ENCODE measurements at regions not wholly inside any gene's neighbourhood (a gene's known extent, or its start where the extent isn't known, plus 50 kb on each side); places are given as distances from the start of the nearest gene placed in this dataset.
"Not testable (repeated sequence)": the region's sequence is repeated elsewhere in the genome, so short reads cannot be mapped to it uniquely, and the experiment has no call there.

- Histone ChIP-seq H3K27ac (no peak overlapping the region), H3K27me3 (no peaks in the 10 kb centered on the region), H3K9me3 (peaks cover 0 to under 1% (median 0%) of the 10 kb centered on the region in 4 donors), H3K36me3 (no peaks in the 10 kb centered on the region), H3K4me3 (no peak overlapping the region), H3K4me1 (no peaks in the 10 kb centered on the region)
- WGBS (ENCODE audit: insufficient coverage, low coverage, low lambda C conversion rate, missing lambda C conversion rate): 77% methylated on average over 2 of the region's 3 CpGs
- DNase-seq: no peak
- TF ChIP-seq POLR2A (IDR thresholded peaks at IDR 0.05): no peak
- no peak for TF ChIP-seq CTCF (IDR thresholded peaks at IDR 0.05)
- intact Hi-C loops (cut with DNase I): no loop called here
- ATAC-seq: no peak
These were observed 462.9 kb upstream of the NRSN1 start for GRCh38 chr6:23663096-23663495.

GRCh38 chr6:23663652-23664051 lies 462.4 kb upstream of the NRSN1 start:
- no peak for DNase-seq

GRCh38 chr6:23665911-23666310 lies 460.1 kb upstream of the NRSN1 start:
- DNase-seq; H3K27ac ChIP-seq; H3K9me3 ChIP-seq; H3K27me3 ChIP-seq; H3K4me3 ChIP-seq; H3K4me1 ChIP-seq; intact Hi-C loops (cut with DNase I); ATAC-seq; H3K36me3 ChIP-seq: not testable (repeated sequence)
- WGBS (ENCODE audit: insufficient coverage, low coverage, low lambda C conversion rate, missing lambda C conversion rate): 75% methylated on average over 6 of the region's 6 CpGs

More at GRCh38 chr6:23663652-23664051, 462.4 kb upstream of the NRSN1 start:
- no peak overlapping the region for H3K27ac ChIP-seq
- peaks cover 0 to 6% (median 0%) of the 10 kb centered on the region in 4 donors for H3K9me3 ChIP-seq
- intact Hi-C loops (cut with DNase I): no loop called here
- 63% methylated on average over 1 of the region's 1 CpG for WGBS (ENCODE audit: insufficient coverage, low coverage, low lambda C conversion rate, missing lambda C conversion rate)
- ATAC-seq: no peak
- no peaks in the 10 kb centered on the region for H3K36me3 ChIP-seq
- H3K27me3 ChIP-seq: no peaks in the 10 kb centered on the region
- H3K4me1 ChIP-seq: no peaks in the 10 kb centered on the region
- no peak for TF ChIP-seq CTCF (IDR thresholded peaks at IDR 0.05)
- no peak for TF ChIP-seq POLR2A (IDR thresholded peaks at IDR 0.05)
- H3K4me3 ChIP-seq: no peak overlapping the region

- WGBS (ENCODE audit: insufficient coverage, low coverage, low lambda C conversion rate, missing lambda C conversion rate): 81% methylated on average over 4 of the region's 5 CpGs
- H3K9me3 ChIP-seq: peaks cover 0 to 22% (median 0%) of the 10 kb centered on the region in 4 donors
- H3K27ac ChIP-seq: no peak overlapping the region
- H3K4me1 ChIP-seq: no peaks in the 10 kb centered on the region
- no peak for ATAC-seq
- no peak overlapping the region for H3K4me3 ChIP-seq
- H3K27me3 ChIP-seq: no peaks in the 10 kb centered on the region
- DNase-seq: no peak
- no peaks in the 10 kb centered on the region for H3K36me3 ChIP-seq
- TF ChIP-seq POLR2A (IDR thresholded peaks at IDR 0.05) (no peak), CTCF (IDR thresholded peaks at IDR 0.05) (no peak)
- intact Hi-C loops (cut with DNase I): no loop called here
These were observed 453.3 kb upstream of the NRSN1 start for GRCh38 chr6:23672737-23673136.

GRCh38 chr6:23678626-23679025 lies 447.4 kb upstream of the NRSN1 start:
- WGBS (ENCODE audit: insufficient coverage, low coverage, low lambda C conversion rate, missing lambda C conversion rate): 56% methylated on average over 3 of the region's 3 CpGs
- Histone ChIP-seq H3K9me3 (no peaks in the 10 kb centered on the region), H3K4me3 (no peak overlapping the region), H3K4me1 (no peaks in the 10 kb centered on the region), H3K27ac (no peak overlapping the region), H3K27me3 (no peaks in the 10 kb centered on the region), H3K36me3 (no peaks in the 10 kb centered on the region)
- ATAC-seq: no peak
- TF ChIP-seq CTCF (IDR thresholded peaks at IDR 0.05) (no peak), POLR2A (IDR thresholded peaks at IDR 0.05) (no peak)
- DNase-seq: no peak
- intact Hi-C loops (cut with DNase I): no loop called here

All from right lobe of liver (tissue), 6 donors.